ENCODE measurements at regions not wholly inside any gene's neighbourhood (a gene's known extent, or its start where the extent isn't known, plus 50 kb on each side); places are given as distances from the start of the nearest gene placed in this dataset.

DNA sequence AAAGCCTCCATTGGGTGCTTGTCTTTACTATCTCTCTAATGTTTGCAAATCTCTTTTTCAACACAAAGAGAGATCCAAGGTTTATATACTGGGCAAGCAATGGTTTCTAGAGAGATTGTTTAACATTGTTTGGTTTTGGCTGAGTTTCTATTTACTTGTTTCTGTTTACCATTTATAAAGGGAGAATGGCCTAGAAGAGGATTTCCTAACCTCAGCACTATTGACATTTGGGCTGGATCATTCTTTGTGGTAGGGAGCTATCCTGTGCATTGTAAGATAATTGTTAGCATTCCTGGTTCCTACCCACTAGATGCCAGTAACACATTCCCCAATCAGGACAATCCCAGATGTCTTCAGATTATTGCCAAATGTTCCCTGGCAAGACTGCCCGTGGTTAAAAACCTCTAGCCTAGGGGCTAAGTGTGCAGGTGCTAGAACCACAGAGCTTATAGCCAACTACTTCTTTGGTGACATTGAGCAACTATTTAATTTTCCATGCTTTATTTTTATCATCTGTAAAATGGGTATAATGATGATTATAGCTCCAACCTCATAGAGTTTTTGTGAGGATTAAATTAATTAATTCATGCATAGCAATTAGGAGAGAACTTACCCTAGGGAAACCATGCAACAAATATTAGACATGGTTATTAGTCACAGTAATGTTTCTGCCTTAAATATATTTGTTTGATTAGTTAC is 413.9 kb upstream of the MAF start:
- TF ChIP-seq POLR2A (IDR thresholded peaks at IDR 0.05; ENCODE audit: low read depth) = no peak
- TF ChIP-seq, protein P1, sequence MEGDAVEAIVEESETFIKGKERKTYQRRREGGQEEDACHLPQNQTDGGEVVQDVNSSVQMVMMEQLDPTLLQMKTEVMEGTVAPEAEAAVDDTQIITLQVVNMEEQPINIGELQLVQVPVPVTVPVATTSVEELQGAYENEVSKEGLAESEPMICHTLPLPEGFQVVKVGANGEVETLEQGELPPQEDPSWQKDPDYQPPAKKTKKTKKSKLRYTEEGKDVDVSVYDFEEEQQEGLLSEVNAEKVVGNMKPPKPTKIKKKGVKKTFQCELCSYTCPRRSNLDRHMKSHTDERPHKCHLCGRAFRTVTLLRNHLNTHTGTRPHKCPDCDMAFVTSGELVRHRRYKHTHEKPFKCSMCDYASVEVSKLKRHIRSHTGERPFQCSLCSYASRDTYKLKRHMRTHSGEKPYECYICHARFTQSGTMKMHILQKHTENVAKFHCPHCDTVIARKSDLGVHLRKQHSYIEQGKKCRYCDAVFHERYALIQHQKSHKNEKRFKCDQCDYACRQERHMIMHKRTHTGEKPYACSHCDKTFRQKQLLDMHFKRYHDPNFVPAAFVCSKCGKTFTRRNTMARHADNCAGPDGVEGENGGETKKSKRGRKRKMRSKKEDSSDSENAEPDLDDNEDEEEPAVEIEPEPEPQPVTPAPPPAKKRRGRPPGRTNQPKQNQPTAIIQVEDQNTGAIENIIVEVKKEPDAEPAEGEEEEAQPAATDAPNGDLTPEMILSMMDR (IDR thresholded peaks at IDR 0.05) = no peak
- TF ChIP-seq POLR2AphosphoS5 (IDR thresholded peaks at IDR 0.05) = no peak
- no peak for TF ChIP-seq EP300 (IDR thresholded peaks at IDR 0.05)

Data from esophagus muscularis mucosa (tissue), 4 donors.